Neural progenitor cell (in vitro differentiated cells): ENCODE measurements at regions not wholly inside any gene's neighbourhood (a gene's known extent, or its start where the extent isn't known, plus 50 kb on each side); places are given as distances from the start of the nearest gene placed in this dataset.

Experiments used
- DNase-seq: peaks from one replicate; pipeline ENCODE4 v3.0.0-alpha.2; 2016; ENCODE audit warnings: low spot score
- H2AFZ ChIP-seq: fragments of 200-600 bp; sonication (generic); replicated peaks from 2 replicates; pipeline ENCODE4 v1.6.1; 2016; ENCODE audit warnings: antibody characterized with exemption
- H3F3A ChIP-seq: fragments of 200-600 bp; sonication (generic); 2 replicates; pipeline ENCODE4 v1.6.1; 2016; ENCODE audit warnings: antibody characterized with exemption, low read depth
- H3K27ac ChIP-seq: fragments of 200-600 bp; sonication (generic); 2 replicates; pipeline ENCODE4 v1.5.1; 2016; ENCODE audit warnings: mild to moderate bottlenecking
- H3K27me3 ChIP-seq: fragments of 200-600 bp; sonication (generic); 2 replicates; pipeline ENCODE4 v1.6.1; 2016; ENCODE audit warnings: mild to moderate bottlenecking, moderate library complexity
- H3K36me3 ChIP-seq: fragments of 200-600 bp; sonication (generic); 2 replicates; pipeline ENCODE4 v1.5.1; 2016
- H3K4me1 ChIP-seq: fragments of 200-600 bp; sonication (generic); 2 replicates; pipeline ENCODE4 v1.6.1; 2016; ENCODE audit warnings: mixed run types
- H3K4me2 ChIP-seq: fragments of 200-600 bp; sonication (generic); 2 replicates; pipeline ENCODE4 v1.6.1; 2016
- H3K4me3 ChIP-seq: fragments of 200-600 bp; sonication (generic); 2 replicates; pipeline ENCODE4 v1.5.1; 2016
- H3K79me2 ChIP-seq: fragments of 200-600 bp; sonication (generic); 2 replicates; pipeline ENCODE4 v1.6.1; 2016; ENCODE audit warnings: low read depth
- H3K9ac ChIP-seq: fragments of 200-600 bp; sonication (generic); 2 replicates; pipeline ENCODE4 v1.6.1; 2016
- H3K9me3 ChIP-seq: fragments of 200-600 bp; sonication (generic); 2 replicates; pipeline ENCODE4 v1.5.1; 2016; ENCODE audit warnings: low read depth
- H4K20me1 ChIP-seq: fragments of 200-600 bp; sonication (generic); 2 replicates; pipeline ENCODE4 v1.6.1; 2016; ENCODE audit warnings: low read depth
- H3K27ac Mint-ChIP-seq: 3 replicates; pipeline ENCODE4 v1.8.0; 2021; ENCODE audit warnings: mixed read lengths
- H3K27me3 Mint-ChIP-seq: 2 replicates; pipeline ENCODE4 v1.8.0; 2022; ENCODE audit warnings: low read depth, mild to moderate bottlenecking, inconsistent platforms, moderate library complexity, mixed read lengths; ENCODE audit not compliant: insufficient read depth
- H3K36me3 Mint-ChIP-seq: 3 replicates; pipeline ENCODE4 v1.8.0; 2021; ENCODE audit warnings: mixed read lengths
- H3K4me1 Mint-ChIP-seq: 3 replicates; pipeline ENCODE4 v1.8.0; 2021; ENCODE audit warnings: mixed read lengths
- H3K4me3 Mint-ChIP-seq: 3 replicates; pipeline ENCODE4 v1.8.0; 2021; ENCODE audit warnings: mild to moderate bottlenecking, moderate library complexity, mixed read lengths
- H3K9me3 Mint-ChIP-seq: 3 replicates; pipeline ENCODE4 v1.8.0; 2020; ENCODE audit warnings: mixed read lengths
- CTCF ChIP-seq: fragments of 200-600 bp; sonication (generic); IDR thresholded peaks from 2 replicates; pipeline ENCODE4 v1.5.1; 2017; ENCODE audit warnings: antibody characterized with exemption, mild to moderate bottlenecking
- EZH2 ChIP-seq: fragments of 200-600 bp; sonication (generic); IDR thresholded peaks from 2 replicates; pipeline ENCODE4 v1.6.1; 2017; ENCODE audit warnings: antibody characterized with exemption, mild to moderate bottlenecking, moderate library complexity
- EZH2phosphoT487 ChIP-seq: fragments of 200-600 bp; sonication (generic); IDR thresholded peaks from 2 replicates; pipeline ENCODE4 v1.6.1; 2017; ENCODE audit warnings: antibody characterized with exemption

DNA sequence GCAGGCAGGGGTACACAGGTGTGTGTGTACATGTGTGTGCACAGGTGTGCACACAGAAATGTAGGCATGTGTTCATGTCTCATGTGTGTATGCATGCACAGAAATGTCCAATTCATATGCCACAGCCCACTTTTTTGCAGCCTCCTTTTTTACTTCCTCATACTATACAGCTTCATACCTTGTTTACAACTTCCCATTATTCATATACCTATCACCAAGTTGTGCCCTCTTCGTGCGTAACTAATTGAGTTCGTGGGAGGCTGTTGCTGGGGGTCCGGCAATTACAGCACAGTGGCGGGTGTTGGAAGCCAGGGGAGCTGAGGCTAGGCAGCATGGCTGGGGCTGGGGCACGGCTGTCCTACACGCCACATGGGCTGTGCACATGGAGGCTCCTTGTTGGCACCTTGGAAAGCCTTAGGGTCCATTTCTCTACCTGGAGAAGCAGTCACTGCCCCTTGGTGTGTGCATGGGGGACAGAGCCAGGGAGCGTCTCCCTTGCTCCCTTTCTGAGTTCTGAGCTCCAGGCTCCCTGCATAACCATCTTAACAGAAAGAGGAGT, 266.7 kb downstream of the ENGASE start:
- Histone ChIP-seq H4K20me1 (peaks cover 3% of the 10 kb centered on the region), H2AFZ (no peak overlapping the region), H3F3A (no peaks in the 10 kb centered on the region), H3K79me2 (no peaks in the 10 kb centered on the region), H3K4me3 (no peak overlapping the region), H3K27me3 (no peaks in the 10 kb centered on the region), H3K4me2 (no peak overlapping the region), H3K4me1 (no peaks in the 10 kb centered on the region), H3K9me3 (no peaks in the 10 kb centered on the region), H3K36me3 (no peaks in the 10 kb centered on the region), H3K9ac (no peak overlapping the region), H3K27ac (no peak overlapping the region)
- no peak for DNase-seq
- Mint-ChIP-seq H3K4me3 (peak overlapping the region; percentile 39), H3K4me1 (no peaks in the 10 kb centered on the region), H3K27ac (no peak overlapping the region), H3K9me3 (peaks cover 6% of the 10 kb centered on the region), H3K36me3 (no peaks in the 10 kb centered on the region), H3K27me3 (peaks cover 7% of the 10 kb centered on the region)
- TF ChIP-seq EZH2 (no peak), EZH2phosphoT487 (no peak), CTCF (no peak)

- peaks cover 9% of the 10 kb centered on the region for H3K27me3 Mint-ChIP-seq
- no peaks in the 10 kb centered on the region for H3K36me3 Mint-ChIP-seq
- peaks cover 3% of the 10 kb centered on the region for H4K20me1 ChIP-seq
- no peaks in the 10 kb centered on the region for H3K79me2 ChIP-seq
- no peak overlapping the region for H3K27ac ChIP-seq
- DNase-seq = no peak
- no peak overlapping the region for H3K27ac Mint-ChIP-seq
- no peaks in the 10 kb centered on the region for H3K36me3 ChIP-seq
- no peak overlapping the region for H2AFZ ChIP-seq
- no peak overlapping the region for H3K9ac ChIP-seq
- H3K4me1 Mint-ChIP-seq = no peaks in the 10 kb centered on the region
- no peaks in the 10 kb centered on the region for H3F3A ChIP-seq
- H3K27me3 ChIP-seq = no peaks in the 10 kb centered on the region
- peaks cover 6% of the 10 kb centered on the region for H3K9me3 Mint-ChIP-seq
- H3K9me3 ChIP-seq = no peaks in the 10 kb centered on the region
- H3K4me3 ChIP-seq = no peak overlapping the region
- TF ChIP-seq EZH2phosphoT487 (no peak), CTCF (no peak), EZH2 (no peak)
- H3K4me1 ChIP-seq = no peaks in the 10 kb centered on the region
- peak overlapping the region; percentile 39 for H3K4me3 Mint-ChIP-seq
- H3K4me2 ChIP-seq = no peak overlapping the region
These were observed 266.0 kb downstream of the ENGASE start for GRCh38 chr17:79340333-79341221.

GRCh38 chr17:79339321-79339720, 264.7 kb downstream of the ENGASE start:
- Mint-ChIP-seq H3K27ac (no peak overlapping the region), H3K4me1 (no peaks in the 10 kb centered on the region), H3K36me3 (no peaks in the 10 kb centered on the region), H3K4me3 (no peak overlapping the region), H3K9me3 (no peaks in the 10 kb centered on the region), H3K27me3 (peaks cover 12% of the 10 kb centered on the region)
- no peak overlapping the region for H3K4me3 ChIP-seq
- no peaks in the 10 kb centered on the region for H3K36me3 ChIP-seq
- H3F3A ChIP-seq = no peaks in the 10 kb centered on the region
- peaks cover 3% of the 10 kb centered on the region for H4K20me1 ChIP-seq
- no peak overlapping the region for H3K9ac ChIP-seq
- H3K27me3 ChIP-seq = no peaks in the 10 kb centered on the region
- H2AFZ ChIP-seq = no peak overlapping the region
- H3K27ac ChIP-seq = no peak overlapping the region
- no peak for DNase-seq
- TF ChIP-seq CTCF (no peak), EZH2 (no peak), EZH2phosphoT487 (no peak)
- no peaks in the 10 kb centered on the region for H3K4me1 ChIP-seq
- no peak overlapping the region for H3K4me2 ChIP-seq
- H3K9me3 ChIP-seq = no peaks in the 10 kb centered on the region
- no peaks in the 10 kb centered on the region for H3K79me2 ChIP-seq
